ENCODE measurements at regions not wholly inside any gene's neighbourhood (a gene's known extent, or its start where the extent isn't known, plus 50 kb on each side); places are given as distances from the start of the nearest gene placed in this dataset.

DNA sequence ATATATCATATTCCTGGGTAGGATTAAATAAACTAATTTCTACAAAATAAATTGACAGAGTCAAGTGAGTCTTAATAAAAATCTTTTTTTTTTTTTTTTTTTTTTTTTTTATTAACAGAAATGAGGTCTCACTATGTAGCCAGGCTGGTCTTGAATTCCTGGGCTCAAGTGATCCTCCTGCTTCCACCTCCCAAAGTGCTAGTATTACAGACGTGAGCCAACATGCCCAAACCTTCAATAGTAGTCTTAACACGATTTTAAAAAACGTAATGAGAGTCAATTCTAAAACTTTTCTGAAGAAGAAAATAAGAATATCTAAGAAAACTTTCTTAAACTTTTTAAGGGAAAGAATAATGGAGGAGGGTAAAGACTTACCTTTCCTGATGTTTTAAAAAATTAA lies 84.2 kb downstream of the YIPF5 start:
- TF ChIP-seq, protein P1, sequence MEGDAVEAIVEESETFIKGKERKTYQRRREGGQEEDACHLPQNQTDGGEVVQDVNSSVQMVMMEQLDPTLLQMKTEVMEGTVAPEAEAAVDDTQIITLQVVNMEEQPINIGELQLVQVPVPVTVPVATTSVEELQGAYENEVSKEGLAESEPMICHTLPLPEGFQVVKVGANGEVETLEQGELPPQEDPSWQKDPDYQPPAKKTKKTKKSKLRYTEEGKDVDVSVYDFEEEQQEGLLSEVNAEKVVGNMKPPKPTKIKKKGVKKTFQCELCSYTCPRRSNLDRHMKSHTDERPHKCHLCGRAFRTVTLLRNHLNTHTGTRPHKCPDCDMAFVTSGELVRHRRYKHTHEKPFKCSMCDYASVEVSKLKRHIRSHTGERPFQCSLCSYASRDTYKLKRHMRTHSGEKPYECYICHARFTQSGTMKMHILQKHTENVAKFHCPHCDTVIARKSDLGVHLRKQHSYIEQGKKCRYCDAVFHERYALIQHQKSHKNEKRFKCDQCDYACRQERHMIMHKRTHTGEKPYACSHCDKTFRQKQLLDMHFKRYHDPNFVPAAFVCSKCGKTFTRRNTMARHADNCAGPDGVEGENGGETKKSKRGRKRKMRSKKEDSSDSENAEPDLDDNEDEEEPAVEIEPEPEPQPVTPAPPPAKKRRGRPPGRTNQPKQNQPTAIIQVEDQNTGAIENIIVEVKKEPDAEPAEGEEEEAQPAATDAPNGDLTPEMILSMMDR (conservative IDR thresholded peaks at IDR 0.05), result no peak
- TF ChIP-seq EZH2 (IDR thresholded peaks at IDR 0.05; ENCODE audit: low read depth), result no peak

All from PC-9 (cell line).